Epithelial cell of prostate (primary cell): ENCODE measurements at regions not wholly inside any gene's neighbourhood (a gene's known extent, or its start where the extent isn't known, plus 50 kb on each side); places are given as distances from the start of the nearest gene placed in this dataset.

Experiments
- DNase-seq: peaks from one replicate; pipeline ENCODE4 v3.0.0-alpha.2; 2011; ENCODE audit warnings: low read depth, low spot score
- H3K27ac ChIP-seq: fragments of 450-650 bp; 2 replicates; pipeline ENCODE4 v1.5.1; 2017; ENCODE audit warnings: mild to moderate bottlenecking

DNA sequence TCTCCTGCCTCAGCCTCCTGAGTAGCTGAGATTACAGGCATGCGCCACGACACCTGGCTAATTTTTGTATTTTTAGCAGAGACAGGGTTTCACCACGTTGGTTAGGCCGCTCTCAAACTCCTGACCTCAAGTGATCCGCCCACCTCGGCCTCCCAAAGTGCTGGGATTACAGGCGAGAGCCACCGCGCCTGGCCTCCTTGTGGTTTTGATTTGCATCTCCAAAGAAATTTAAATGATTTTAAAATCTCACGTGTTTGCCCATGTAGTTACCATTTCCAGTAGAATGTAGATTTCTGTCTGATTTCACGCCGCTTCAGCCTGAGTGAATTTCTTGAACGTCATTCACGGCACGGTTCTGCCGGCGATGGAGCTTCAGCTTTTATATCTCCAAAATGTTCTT, 55.8 kb downstream of the IGF2 start:
- no peak for DNase-seq
- H3K27ac ChIP-seq = no peak overlapping the region

DNA sequence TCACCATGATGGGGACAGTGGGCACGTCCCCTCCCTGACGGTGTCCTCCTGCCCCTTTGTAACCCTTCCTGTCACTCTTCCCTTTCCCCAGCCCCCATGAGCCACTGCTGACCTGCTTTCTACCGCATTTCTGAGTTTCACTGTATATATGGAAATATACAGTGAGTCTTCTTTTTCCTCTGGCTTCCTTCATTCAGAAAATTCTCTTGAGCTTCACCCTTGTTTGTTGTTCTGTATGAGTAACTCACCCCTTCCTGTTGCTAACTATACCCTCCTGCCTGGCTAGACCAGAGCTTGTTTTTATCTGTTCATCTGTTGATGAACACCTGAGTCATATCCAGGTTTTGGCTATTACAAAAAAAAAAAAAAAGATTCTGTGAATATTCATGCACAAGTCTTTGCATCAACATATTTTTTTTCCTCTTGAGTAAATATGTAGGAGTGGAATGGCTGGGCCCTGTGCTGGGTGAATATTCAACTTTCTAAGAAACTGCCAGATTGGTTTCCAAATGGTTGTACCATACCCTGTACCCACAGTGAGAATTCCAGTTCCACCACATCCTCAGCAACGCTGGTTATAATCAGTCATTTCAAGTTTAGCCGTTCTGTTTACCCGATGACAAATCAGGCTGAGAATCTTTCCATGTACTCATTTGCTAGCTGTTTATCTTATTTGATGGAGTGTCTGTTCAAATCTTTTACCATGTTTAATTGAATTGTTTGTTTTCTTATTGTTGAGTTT, 62.0 kb downstream of the IGF2 start:
- DNase-seq = peak; percentile 91
- H3K27ac ChIP-seq = peak overlapping the region; percentile 98

DNA sequence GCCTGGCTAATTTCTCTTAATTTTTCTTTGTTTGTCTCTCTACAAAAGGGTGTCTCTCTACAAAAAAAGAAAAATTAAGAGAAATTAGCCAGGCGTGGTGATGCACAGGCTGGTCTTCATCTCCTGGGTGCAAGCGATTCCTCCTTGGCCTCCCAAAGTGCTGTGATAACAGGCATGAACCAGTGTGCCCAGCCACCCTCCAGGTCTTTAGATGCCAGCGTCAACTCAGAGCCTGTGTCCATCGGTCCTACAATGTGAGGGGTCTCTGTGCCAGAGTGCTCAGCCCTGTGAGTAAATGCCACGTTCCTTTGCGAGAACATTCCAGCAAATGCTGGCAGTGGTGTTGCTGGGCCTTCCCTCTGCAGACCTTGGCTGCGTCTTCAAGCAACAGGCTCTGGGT, 62.7 kb downstream of the IGF2 start:
- H3K27ac ChIP-seq = peak overlapping the region; percentile 98
- DNase-seq = no peak

GRCh38 chr11:2074266-2074825, 64.8 kb downstream of the IGF2 start:
- no peak for DNase-seq
- no peak overlapping the region for H3K27ac ChIP-seq

DNA sequence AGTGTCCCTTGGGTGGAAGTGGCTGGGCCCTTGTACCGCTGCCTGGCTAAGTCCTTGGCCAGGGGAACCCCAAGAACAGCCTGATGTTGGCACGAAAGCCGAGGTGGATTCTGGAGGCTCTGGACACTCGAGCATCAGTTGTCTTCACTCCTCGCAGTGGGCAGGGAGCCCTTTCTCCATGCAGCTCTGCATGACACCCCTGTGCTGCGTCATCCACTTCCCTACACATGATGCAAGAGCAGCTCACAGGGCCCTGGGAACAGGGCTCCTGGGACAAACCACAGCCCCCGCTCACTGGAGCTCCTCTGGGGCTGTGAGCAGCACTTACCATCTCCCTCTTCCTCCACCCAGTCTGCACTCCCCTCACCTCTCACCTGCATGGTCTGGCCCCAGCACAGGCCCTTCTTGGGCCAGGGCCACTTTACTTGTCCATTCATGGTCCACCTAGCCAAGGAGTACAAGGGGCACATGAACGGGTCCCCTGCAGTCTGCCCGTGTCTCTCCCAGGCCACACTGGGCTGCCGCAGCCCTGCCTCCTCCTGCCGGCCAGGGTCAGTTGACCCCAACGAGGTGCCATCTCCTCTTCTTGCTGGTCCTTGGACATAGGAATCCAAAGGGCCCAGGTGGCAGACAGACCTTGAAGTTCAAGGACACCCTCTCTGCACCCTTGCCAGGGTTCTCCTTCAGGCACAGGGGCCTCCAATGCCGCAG, 66.5 kb downstream of the IGF2 start:
- no peak for DNase-seq
- no peak overlapping the region for H3K27ac ChIP-seq

GRCh38 chr11:2071748-2072385, 67.3 kb downstream of the IGF2 start:
- no peak for DNase-seq
- H3K27ac ChIP-seq = no peak overlapping the region
